Activated CD8-positive, alpha-beta memory T cell treated with anti-CD3 and anti-CD28 coated beads for 24 hours (primary cell): ENCODE measurements at regions not wholly inside any gene's neighbourhood (a gene's known extent, or its start where the extent isn't known, plus 50 kb on each side); places are given as distances from the start of the nearest gene placed in this dataset.
"Not testable (repeated sequence)": the region's sequence is repeated elsewhere in the genome, so short reads cannot be mapped to it uniquely, and the experiment has no call there.

ENCODE experiments used
- DNase-seq: peaks from one replicate; pipeline ENCODE4 v3.0.0-alpha.2; 2020

DNA sequence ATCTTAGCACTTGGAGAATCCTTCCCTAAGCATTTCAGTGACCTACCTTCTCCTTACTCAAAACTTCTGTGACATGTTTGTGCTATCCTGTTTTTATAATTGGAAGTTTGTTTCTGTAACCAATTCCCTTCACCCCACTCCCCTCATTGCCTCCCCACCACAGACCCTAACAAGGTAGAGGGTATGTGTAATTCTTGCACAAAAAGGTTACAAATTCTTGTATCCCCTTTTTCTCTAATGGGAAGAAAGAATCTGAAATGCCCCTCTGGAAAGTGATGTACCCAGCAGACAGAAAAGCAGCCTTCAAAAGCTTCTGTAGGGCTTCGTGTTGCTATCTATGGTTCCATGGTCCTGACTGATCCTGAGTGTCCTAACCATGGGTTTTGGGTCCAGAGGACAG, 111.7 kb upstream of the TMEM170B start:
- no peak for DNase-seq

DNA sequence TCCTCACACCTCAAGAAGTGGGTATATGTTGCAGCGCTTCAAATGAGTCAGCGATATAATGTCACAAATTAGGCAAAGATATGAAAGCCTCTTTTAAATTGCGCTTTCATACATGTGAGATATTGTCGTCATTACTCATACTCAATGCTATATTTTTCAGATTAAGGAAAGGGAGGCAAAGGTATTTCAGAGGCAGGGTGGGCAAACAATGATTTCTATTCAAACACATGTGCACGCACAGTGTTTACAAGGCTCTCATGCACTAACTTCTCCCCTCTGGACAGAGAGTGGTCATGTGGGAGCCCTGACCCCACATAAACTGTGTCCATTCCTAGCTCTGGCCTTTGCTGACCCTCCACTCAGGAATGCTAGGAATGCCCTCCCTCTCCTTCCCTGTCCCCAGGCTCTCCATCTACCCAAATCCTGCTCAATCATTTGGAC, 112.1 kb upstream of the TMEM170B start:
- DNase-seq, result no peak

DNA sequence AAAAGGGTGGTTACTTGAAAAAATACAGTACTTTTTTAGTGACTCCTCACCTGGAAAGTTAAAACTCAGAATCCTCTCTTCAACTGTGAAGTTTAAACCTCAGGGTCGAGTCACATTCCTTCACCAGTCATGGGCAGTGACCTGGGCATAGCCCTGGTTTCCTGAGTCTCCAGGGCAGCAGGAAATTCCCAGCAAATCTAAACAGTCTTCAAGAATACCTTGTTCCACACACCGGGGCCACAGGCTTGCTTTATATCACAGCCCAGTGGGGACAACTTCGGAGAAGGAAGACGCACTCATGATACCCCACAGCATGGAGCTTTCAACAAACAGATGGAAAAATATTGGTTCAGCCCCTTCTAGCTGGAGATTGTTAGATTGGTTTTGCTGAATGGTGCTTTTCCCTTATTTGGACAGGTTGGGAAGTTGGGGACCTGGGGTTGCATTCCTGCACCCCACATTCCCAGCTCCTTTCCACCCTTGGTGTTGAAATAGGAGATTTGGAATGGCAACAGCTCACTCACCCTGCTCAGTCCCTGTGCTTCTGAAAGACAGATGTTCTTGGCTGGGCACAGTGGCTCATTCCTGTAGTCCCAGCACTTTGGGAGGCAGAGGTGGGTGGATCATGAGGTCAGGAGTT, 113.0 kb upstream of the TMEM170B start:
- DNase-seq, result no peak

DNA sequence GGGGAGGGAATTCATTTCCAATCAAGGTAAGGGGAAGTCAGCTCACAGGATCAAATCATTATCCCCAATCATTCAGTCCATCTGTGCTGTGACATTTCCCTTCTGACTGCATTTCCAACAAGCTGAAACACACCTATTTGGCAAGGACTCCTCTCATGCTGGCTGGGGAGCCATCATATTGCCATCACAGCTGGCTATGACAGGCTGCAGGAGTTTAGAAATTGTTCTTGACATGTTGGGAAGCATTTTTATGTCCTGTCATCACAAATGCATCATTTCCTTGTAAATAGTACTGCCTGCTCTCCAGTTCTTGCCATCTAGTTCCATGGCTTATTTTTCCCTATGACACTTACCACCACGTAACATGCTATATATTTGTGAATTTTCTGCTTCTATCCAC, 113.9 kb upstream of the TMEM170B start:
- no peak for DNase-seq

DNA sequence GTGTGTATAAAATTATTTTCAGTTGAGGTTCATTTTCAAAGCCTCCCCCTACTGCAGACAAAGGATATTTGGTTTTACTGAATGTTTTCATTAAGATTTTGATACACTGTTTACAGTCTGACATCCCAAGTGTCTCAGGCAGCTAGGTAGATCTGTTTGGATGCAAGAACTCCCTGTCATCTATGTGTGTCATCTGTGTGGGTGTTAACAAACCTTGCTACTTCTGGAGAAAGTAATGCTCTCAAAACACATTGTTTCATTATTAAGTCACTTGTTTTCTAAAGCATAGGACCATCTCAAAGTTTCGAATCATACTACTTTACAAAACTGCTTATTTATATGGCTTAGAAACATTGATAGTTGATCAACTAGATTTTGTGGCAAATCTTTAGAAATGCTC, 114.5 kb upstream of the TMEM170B start:
- DNase-seq, result no peak

DNA sequence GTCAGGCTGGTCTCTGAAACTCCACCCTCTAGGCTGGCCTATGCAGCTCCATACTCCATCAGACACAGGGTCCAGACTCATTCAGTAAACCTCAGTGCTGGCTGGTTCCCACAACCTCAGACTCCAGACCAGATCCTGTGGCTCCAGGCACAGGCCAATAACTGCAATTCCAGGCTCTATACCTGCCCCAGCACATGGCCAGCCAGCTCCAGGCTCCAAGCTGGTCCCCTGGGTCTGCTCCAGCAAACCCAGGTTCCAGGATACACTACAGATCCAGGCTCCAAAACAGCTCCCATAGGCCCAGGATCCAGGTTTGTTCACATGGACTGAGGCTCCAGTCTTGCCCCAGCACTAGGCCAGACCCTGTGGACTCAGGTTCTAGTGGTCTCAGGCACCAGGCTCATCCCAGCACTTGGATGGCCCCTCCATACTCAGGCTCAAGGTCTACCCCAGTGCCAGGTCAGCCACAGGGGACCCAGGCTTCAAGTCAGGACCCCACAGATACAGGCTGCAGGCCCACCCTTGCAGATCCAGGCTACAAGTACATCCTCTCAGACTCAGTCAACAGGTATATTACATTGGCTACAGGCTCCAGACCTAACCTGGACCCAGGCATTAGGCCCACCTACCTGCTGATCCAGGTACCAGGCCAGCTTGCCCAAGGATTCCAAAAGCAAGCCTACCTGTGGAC, 117.6 kb upstream of the TMEM170B start:
- no peak for DNase-seq

DNA sequence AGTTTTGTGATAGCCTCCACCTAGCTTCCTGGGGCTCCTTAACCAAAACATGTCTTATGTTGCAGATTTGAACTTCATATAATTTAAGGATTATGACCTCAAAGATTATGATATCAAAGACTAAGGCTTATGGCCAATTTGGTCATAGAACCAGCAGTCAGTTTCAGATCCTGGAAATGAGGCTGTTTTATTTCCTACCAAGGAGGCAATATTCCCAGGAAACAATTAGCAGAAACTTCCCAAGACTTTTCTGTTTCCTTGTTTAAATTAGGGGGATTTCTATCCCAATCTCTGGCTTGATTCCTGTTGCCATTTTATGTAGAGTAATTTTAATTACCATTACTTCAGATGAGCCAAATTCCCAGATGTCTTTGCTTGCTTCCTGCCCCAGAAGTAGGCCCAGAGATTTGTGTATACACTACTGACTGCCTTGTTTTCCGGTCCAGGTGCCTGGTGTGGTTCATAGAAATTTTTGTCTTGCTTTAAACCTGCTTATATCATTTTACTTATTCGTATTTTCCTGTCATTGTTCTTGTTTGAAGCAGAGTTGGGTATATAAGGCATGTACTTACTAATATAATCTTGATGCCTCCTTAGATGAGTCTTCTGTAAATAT, 119.2 kb upstream of the TMEM170B start:
- DNase-seq, result no peak

DNA sequence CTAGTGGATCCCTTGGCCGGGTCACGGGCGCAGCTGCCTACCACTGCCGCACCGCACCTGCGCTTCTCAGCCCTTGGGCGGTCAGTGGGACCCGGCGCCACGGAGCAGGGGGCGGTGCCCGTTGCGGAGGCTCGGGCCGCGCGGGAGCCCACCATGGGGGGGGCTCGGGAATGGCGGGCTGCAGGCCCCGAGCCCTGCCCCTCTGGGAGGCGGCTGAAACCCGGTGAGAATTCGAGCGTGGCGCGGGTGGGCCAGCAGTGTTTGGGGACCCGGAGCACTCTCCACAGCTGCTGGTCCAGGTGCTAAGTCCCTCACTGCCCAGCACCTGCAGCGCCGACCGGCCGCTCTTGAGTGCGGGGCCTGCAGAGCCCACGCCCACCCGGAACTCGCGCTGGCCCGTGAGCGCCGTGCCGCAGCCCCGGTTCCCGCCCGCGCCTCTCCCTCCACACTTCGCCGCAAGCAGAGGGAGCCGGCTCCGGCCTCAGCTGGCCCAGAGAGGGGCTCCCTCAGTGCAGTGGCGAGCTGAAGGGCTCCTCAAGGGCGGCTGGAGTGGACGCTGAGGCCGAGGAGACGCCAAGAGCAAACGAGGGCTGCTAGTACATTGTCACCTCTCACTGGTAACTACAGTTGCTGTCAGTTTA, 120.5 kb upstream of the TMEM170B start:
- DNase-seq, result no peak

DNA sequence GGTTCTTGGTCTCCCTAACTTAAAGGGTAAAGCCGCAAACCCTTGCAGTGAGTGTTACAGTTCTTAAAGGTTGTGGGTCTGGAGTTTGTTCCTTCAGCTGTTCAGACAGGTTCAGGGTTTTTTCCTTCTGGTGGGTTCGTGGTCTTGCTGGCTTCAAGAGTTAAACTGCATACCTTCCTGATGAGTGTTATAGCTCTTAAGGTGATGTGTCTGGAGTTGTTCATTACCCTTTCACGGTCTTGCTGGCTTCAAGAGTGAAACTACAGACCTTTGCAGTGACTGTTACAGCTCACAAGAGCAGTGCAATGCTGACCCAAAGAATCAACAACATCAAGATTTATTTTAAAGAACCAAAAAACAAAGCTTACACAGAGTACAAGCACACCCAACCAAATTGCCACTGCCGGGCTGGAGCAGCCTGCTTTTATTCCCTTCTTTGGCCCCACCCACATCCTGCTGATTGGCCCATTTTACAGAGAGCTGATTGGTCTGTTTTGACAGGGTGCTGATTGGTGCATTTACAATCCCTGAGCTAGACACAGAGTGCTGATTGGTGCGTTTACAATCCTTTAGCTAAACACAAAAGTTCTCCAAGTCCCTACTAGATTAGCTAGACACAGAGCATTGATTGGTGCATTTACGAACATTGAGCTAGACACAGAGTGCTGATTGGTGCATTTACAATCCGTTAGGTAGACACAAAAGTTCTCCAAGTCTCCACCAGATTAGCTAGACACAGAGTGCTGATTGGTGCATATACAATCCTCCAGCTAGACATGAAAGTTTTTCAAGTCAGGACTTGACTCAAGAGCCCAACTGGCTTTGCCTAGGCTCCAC, 121.2 kb upstream of the TMEM170B start:
- DNase-seq, result not testable (repeated sequence)

DNA sequence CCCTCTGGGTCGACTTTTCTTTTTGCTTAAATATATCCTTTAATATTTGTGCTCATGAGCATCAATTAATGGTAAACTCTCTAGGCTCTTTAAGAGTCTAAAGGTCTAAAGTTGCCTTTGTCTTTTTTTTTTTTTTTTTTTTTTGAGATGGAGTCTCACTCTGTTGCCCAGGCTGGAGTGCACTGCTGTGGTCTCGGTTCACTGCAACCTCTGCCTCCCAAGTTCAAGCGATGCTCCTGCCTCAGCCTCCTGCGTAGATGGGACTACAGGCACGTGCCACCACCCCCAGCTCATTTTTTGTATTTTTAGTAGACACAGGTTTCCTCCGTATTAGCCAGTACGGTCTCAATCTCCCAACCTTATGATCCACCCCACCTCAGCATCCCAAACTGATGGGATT, 122.0 kb upstream of the TMEM170B start:
- DNase-seq, result no peak

DNA sequence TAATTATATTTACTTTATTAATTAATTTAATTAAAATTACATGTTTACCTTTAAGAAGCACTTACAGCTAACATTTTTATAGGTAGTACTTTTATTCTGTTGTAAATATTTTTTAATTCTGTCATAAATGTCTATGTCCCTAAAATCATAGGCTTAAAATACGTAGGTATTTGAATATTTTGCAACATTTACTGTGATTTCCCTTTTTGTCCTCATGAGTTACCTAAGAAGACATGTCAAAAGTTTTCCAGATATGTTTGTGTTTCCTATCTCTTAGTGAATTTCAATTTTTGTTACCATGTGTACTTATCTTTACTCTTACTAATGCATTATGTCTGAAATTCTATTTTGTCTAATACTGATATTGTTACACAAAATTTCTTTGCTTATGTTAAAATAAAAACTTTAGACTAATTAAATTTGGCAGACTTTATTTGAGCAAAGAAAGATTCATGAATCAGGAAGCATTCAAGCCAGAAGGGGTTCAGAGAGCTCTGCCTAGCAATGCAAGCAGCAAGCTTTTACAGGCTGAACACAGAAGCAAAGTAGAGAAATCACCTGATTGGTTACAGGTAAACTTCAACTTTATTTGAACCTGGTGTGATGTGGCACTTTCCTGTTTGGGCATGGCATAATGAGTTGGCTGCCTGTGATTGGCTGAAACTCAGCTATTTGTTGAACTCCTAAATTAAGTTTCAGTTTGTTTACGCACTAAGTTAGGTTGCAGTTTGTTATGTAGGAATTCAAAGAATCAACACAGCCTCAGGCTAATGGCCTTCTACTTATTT, 123.2 kb upstream of the TMEM170B start:
- DNase-seq, result no peak

DNA sequence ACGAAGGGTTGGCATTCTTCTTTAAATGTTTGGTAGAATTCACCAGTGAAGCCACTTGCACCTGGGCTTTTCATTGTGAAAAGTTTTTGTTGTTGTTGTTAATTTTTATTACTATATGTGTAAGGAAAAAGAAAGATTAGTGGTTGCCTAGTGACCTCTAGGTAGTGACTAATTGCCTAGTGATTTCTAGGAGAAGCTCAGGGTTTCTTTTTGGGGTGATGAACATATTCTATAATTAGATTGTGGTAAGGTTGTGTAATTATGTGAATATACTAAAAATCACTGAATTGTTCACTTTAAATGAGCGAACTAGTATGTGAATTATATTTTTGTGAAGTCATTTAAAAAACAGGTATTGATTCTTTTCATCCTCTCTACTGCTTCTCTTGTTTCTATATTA, 123.8 kb upstream of the TMEM170B start:
- DNase-seq, result no peak

DNA sequence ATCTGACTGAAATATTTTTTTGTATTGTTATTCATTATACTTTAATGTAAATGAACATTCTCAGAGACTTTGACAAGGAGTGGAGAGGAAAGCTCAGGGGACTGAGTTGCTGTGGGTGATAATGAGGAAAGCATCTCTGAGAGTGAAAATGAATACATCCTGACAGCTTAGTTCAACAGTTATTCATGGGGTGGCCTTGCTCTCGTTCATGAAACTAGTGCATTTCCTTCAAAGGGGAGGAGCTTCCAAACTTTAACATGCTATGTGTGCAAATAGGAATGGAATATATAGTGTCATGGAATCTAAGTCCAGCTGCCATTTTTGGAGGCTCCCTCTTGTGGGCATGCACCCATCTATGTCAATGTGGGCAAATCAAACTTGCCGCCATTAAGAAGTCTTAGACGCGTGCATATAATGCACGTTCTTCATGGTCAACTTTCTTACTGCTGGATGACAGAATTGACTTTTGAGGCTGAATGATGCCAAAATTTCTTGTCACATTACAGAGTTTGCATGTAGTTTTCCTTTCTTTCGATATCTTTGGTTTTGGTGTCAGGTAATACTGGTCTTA, 124.3 kb upstream of the TMEM170B start:
- no peak for DNase-seq

DNA sequence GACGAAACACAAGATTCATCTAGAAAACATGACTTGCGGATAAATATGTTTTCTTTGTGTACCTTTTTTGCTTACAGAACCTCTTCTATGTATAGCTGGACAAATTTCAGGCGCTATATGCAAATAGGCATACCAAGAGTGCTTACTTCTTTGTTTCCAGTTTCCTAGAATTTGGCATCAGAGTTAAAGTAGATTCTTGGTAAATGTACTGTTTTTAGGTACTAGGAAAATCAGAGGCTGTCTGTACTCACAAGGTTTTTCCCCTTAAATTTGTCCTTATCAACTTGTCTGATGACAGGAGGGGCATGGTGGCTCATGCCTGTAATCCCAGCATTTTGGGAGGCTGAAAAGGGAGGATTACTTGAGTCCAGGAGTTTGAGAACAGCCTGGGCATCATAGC, 124.9 kb upstream of the TMEM170B start:
- DNase-seq, result no peak

DNA sequence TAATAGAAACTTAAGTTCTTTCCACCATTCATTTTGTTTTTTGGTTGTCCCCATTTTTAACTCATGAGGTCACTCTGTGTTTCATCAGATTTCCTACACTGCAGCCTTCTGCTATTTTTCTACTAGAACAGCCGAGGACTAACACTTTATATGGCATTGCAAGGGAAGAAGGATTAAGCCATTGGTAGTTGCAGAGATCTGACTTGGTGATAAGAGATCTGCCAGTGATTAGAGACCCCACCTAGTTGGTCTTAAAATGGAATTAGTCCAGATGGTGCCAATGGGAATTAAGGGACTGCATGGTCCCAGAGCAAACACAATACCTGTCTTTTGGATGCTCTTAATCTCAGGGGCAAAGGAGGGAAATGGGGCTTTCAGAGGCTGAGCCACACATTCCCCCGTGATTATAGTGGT, 125.5 kb upstream of the TMEM170B start:
- no peak for DNase-seq

DNA sequence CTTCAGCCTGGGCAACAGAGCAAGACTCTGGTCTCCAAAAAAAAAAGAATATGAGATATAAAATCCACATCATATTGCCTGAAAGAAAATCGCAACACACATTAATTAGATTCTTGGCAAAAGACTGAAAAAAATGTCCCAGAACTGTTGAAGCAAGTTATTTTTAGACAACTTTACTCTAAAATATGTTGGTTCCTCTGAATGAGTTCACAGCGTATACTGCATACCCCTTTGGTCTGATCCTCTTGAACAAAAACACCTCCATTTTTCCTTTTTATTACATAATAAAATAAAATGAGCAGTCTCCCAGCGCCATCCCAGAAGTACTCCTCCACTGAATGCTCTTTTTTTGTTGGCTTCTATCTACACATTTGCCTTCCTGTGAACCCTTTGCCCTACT, 126.0 kb upstream of the TMEM170B start:
- no peak for DNase-seq

DNA sequence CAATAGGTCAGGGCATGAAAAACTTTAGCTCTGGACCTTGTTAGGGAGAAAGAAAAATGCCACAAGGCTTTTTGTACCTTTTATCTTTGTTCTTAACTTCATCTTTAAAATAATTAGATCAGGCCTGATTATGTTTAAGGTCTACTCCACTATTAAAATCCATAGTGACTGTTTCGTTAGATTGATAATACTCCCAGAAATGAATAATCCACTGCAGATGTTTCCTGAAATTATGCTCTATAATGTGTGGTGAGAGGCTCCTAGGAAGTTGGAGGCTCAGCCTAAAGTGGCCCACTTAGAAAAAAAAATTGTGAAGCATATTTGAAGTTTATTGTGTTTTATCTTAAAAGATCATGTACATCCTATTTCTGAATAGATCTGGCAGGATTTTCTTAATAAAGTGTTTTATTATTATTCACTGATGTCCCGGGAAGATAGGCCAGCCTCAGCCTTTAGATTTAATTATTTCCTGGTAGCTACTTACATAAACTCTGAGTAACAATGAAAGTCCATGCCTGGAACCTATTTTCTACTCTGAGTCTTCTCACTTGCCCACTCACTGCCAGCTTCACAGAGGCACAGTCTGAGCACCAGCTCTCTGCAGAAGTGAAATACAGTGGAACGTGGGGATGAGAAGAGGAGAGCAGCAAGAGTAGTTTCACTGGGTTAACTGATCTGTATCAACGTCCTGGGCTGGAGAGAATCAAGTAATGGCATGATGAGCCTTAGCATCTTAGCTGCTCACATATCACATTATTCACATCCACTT, 126.8 kb upstream of the TMEM170B start:
- no peak for DNase-seq

DNA sequence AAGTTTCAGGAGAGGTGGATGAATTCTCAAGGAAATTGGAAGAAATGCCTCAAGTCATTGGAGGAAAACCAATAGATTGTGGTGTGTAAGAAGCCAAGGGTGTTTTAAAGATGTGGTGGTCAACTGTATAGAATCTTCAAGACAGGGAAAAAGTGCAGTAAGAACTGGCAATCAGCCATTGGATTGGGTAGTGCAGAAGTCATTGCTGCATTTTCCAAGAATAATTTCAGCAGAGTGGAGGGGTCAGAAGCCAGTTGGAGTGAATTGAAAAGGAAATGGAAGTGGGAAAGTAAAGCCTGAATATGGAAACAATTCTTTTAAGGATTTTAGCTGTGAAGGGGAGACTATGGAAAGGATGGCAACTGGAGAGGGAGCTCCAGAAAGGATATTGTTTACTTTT, 128.2 kb upstream of the TMEM170B start:
- no peak for DNase-seq

DNA sequence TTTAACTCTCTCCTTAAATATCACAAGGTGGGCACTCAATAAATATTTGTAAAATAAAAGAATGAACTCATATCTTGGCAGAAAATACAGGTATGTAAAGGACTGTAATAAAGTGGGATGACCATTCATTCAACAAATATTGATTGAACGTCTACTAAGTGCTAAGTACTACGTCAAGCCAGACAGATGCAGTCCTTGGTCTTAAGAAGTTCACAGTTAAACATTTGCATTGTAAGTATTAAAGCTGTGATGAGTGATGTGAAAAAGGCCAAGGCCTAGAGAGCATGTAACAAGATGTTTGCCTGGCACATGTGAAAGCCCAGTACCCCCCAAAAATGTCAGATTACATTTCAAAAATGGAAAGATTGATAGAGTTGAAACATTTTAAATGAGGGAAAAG, 130.1 kb upstream of the TMEM170B start:
- DNase-seq, result no peak

DNA sequence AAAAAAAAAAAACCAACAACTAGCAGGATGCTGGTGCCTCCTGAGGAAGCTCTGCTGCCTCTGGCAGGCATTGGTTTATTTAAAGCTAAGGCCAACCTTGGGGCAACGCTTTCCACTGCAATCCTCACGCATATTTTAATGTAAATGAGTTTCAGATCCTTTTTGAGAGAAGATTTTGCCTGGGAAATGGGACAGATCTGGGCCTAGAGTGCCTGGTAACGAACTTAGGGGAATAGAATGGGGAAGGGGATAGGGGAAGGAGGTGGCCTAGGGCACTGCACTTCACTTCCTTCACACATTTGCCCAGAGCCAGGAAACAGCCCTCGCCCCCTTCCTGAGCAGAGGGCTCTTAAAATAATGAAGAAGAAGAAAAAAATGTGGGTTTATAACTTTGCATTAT, 132.7 kb upstream of the TMEM170B start:
- DNase-seq, result no peak

DNA sequence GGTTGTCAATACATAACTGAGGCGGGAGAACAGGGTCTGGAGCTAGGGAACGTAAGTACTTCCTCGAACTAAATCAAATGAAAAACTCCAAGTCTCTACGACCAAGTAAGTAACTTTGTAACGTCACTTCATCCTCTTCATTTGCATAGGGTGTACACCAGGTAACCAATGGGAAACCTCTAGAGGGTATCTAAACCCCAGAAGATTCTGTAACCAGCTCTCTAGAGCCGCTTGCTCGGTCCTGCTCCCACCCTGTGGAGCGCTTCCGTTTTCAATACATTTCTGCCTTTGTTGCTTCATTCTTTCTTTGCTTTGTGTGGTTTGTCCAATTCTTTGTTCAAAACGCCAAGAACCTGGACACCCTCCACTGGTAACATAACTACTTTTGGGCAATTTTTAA, 133.5 kb upstream of the TMEM170B start:
- no peak for DNase-seq
